Neuronal stem cell (in vitro differentiated cells): ENCODE measurements at regions not wholly inside any gene's neighbourhood (a gene's known extent, or its start where the extent isn't known, plus 50 kb on each side); places are given as distances from the start of the nearest gene placed in this dataset.

Experiments used
- DNase-seq: peaks from one replicate; pipeline ENCODE4 v3.0.0-alpha.2; 2013; ENCODE audit warnings: low spot score
- H2AFZ ChIP-seq: one replicate; pipeline ENCODE4 v1.6.1; 2013; ENCODE audit warnings: mild to moderate bottlenecking, low read length, inconsistent platforms
- H2AK5ac ChIP-seq: 2 replicates; pipeline ENCODE4 v1.6.1; 2013; ENCODE audit warnings: low read depth, mild to moderate bottlenecking, inconsistent platforms, low read length, moderate library complexity, mixed read lengths
- H2BK120ac ChIP-seq: 2 replicates; pipeline ENCODE4 v1.6.1; 2013; ENCODE audit warnings: low read depth, mild to moderate bottlenecking, inconsistent platforms, low read length, moderate library complexity, mixed read lengths
- H2BK12ac ChIP-seq: one replicate; pipeline ENCODE4 v1.6.1; 2013; ENCODE audit warnings: low read length, inconsistent platforms
- H2BK15ac ChIP-seq: 2 replicates; pipeline ENCODE4 v1.6.1; 2013; ENCODE audit warnings: mild to moderate bottlenecking, low read length, inconsistent platforms, mixed read lengths
- H2BK5ac ChIP-seq: one replicate; pipeline ENCODE4 v1.6.1; 2013; ENCODE audit warnings: inconsistent platforms, mild to moderate bottlenecking, low read length, moderate library complexity
- H3K14ac ChIP-seq: one replicate; pipeline ENCODE4 v1.6.1; 2013; ENCODE audit warnings: low read length, inconsistent platforms
- H3K18ac ChIP-seq: 2 replicates; pipeline ENCODE4 v1.6.1; 2013; ENCODE audit warnings: low read length, inconsistent platforms
- H3K23ac ChIP-seq: 2 replicates; pipeline ENCODE4 v1.6.1; 2013; ENCODE audit warnings: low read depth, mild to moderate bottlenecking, mixed read lengths, low read length, inconsistent platforms; ENCODE audit not compliant: poor library complexity
- H3K27ac ChIP-seq: replicated peaks from 3 replicates; pipeline ENCODE4 v1.5.1; 2013; ENCODE audit warnings: low read length, inconsistent platforms
- H3K27me3 ChIP-seq, 3 experiments: 2 replicates each; pipeline ENCODE4 v1.6.1; 2013; ENCODE audit warnings: low read length in 3 of 3, mild to moderate bottlenecking in 2 of 3, inconsistent platforms in 1 of 3, low read depth in 1 of 3, mixed read lengths in 1 of 3, moderate library complexity in 1 of 3; ENCODE audit not compliant: control insufficient read depth in 3 of 3, insufficient read depth in 3 of 3
- H3K36me3 ChIP-seq, 2 donors: replicated peaks in 1 of 2; 2 replicates each; pipeline ENCODE4 v1.6.1; 2013; ENCODE audit warnings: low read length in 2 of 2; ENCODE audit not compliant: control insufficient read depth in 2 of 2, insufficient read depth in 2 of 2
- H3K4ac ChIP-seq: 2 replicates; pipeline ENCODE4 v1.6.1; 2013; ENCODE audit warnings: inconsistent platforms, mild to moderate bottlenecking, low read length, moderate library complexity
- H3K4me1 ChIP-seq, 2 donors: 1 replicate in 1 of 2; 2 replicates in 1 of 2; pipeline ENCODE4 v1.6.1; 2013; ENCODE audit warnings: low read length in 2 of 2, low read depth in 1 of 2; ENCODE audit not compliant: control insufficient read depth in 2 of 2, insufficient read depth in 1 of 2
- H3K4me2 ChIP-seq: one replicate; pipeline ENCODE4 v1.6.1; 2013; ENCODE audit warnings: mild to moderate bottlenecking, low read length, inconsistent platforms; ENCODE audit not compliant: insufficient read depth, poor library complexity, severe bottlenecking
- H3K4me3 ChIP-seq, 2 donors: 2 replicates each; pipeline ENCODE4 v1.5.1; 2013; ENCODE audit warnings: low read length in 2 of 2, mild to moderate bottlenecking in 2 of 2, inconsistent platforms in 1 of 2, moderate library complexity in 1 of 2
- H3K79me1 ChIP-seq: one replicate; pipeline ENCODE4 v1.6.1; 2013; ENCODE audit warnings: low read depth, mild to moderate bottlenecking, inconsistent platforms, low read length, moderate library complexity
- H3K9ac ChIP-seq: one replicate; pipeline ENCODE4 v1.6.1; 2013; ENCODE audit warnings: mild to moderate bottlenecking, low read depth, low read length, inconsistent platforms; ENCODE audit not compliant: poor library complexity
- H3K9me3 ChIP-seq, 2 donors: replicated peaks in 1 of 2; 2 replicates each; pipeline versions ENCODE3 to v1.6.1; 2013; ENCODE audit warnings: low read length in 2 of 2, mild to moderate bottlenecking in 2 of 2, inconsistent platforms in 1 of 2, low read depth in 1 of 2, mixed read lengths in 1 of 2, moderate library complexity in 1 of 2; ENCODE audit not compliant: control insufficient read depth in 2 of 2, insufficient read depth in 1 of 2
- H4K8ac ChIP-seq: one replicate; pipeline ENCODE4 v1.6.1; 2013; ENCODE audit warnings: low read depth, mild to moderate bottlenecking, inconsistent platforms, low read length, moderate library complexity
- H4K91ac ChIP-seq: one replicate; pipeline ENCODE4 v1.6.1; 2013; ENCODE audit warnings: low read length, low read depth, mild to moderate bottlenecking, inconsistent platforms; ENCODE audit not compliant: poor library complexity
- WGBS, 2 donors: extraction: QIAGEN DNeasy Blood & Tissue Kit; methylation state at CpG; one replicate each; pipeline ENCODE4 v1.1.7; 2013; ENCODE audit warnings: missing lambda C conversion rate in 2 of 2, mixed read lengths in 1 of 2; ENCODE audit not compliant: insufficient read length in 2 of 2, insufficient replicate concordance in 1 of 2; ENCODE audit errors: extremely low coverage in 2 of 2; 5-methylcytosine and 5-hydroxymethylcytosine counted together

DNA sequence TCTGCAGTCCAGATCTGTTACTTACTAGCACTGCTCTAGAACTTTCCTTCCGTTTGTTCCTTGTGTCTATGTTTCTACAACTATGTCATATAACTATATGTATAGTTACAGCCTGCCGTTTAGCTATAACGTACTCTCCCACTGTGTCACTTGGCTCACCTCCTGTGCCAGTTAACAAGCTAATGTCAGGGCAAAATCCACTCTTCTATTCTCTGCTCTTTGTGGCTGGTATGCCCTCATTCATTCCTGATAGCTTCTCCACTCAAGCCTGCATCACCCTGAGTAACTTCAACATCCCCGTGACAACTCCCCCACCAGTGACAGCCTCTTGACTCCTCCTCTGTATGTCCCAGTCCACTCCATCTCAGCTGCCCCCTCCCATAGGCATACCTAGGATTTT lies 229.2 kb downstream of the TJP1 start:
- Histone ChIP-seq H2BK5ac (no peak overlapping the region), H2BK12ac (no peak overlapping the region), H2BK120ac (no peak overlapping the region), H3K4me1 (peaks cover 0 to 9% of the 10 kb centered on the region in 2 donors), H4K91ac (no peak overlapping the region), H3K4ac (no peak overlapping the region), H3K9me3 (no peaks in the 10 kb centered on the region), H3K23ac (no peak overlapping the region), H3K4me3 (no peak overlapping the region), H3K14ac (no peak overlapping the region), H3K18ac (no peak overlapping the region), H3K27me3 (peaks cover 0 to 1% (median 0%) of the 10 kb centered on the region in 3 experiments), H3K27ac (no peak overlapping the region), H4K8ac (no peak overlapping the region), H3K79me1 (no peaks in the 10 kb centered on the region), H3K9ac (no peak overlapping the region), H3K4me2 (no peak overlapping the region), H3K36me3 (no peaks in the 10 kb centered on the region), H2AK5ac (no peak overlapping the region), H2AFZ (no peak overlapping the region), H2BK15ac (no peak overlapping the region)
- DNase-seq: no peak
- no CpG with 5 or more reads among the region's 4 CpGs for WGBS, 2 donors

- Histone ChIP-seq H3K4me1 (peaks cover 0 to 9% of the 10 kb centered on the region in 2 donors), H3K4ac (no peak overlapping the region), H3K36me3 (no peaks in the 10 kb centered on the region), H2BK120ac (no peak overlapping the region), H2BK5ac (no peak overlapping the region), H3K9ac (no peak overlapping the region), H3K79me1 (no peaks in the 10 kb centered on the region), H4K91ac (no peak overlapping the region), H2AFZ (no peak overlapping the region), H2BK15ac (no peak overlapping the region), H3K4me3 (no peak overlapping the region), H2AK5ac (no peak overlapping the region), H2BK12ac (no peak overlapping the region), H3K18ac (no peak overlapping the region), H3K27ac (no peak overlapping the region), H3K27me3 (peaks cover 0 to 1% (median 0%) of the 10 kb centered on the region in 3 experiments), H3K23ac (no peak overlapping the region), H3K14ac (no peak overlapping the region), H4K8ac (no peak overlapping the region), H3K9me3 (no peaks in the 10 kb centered on the region), H3K4me2 (no peak overlapping the region)
- DNase-seq: no peak
Observed at GRCh38 chr15:29590701-29591100, 231.6 kb downstream of the TJP1 start.

GRCh38 chr15:29589975-29590374 lies 232.3 kb downstream of the TJP1 start:
- H3K23ac ChIP-seq: no peak overlapping the region
- no peak overlapping the region for H3K18ac ChIP-seq
- H2BK120ac ChIP-seq: no peak overlapping the region
- H3K9ac ChIP-seq: no peak overlapping the region
- no peak overlapping the region for H3K4ac ChIP-seq
- no peak overlapping the region for H2AK5ac ChIP-seq
- H3K79me1 ChIP-seq: no peaks in the 10 kb centered on the region
- no peak overlapping the region for H4K91ac ChIP-seq
- H3K14ac ChIP-seq: no peak overlapping the region
- DNase-seq: no peak
- H2BK15ac ChIP-seq: no peak overlapping the region
- H3K4me1 ChIP-seq: peaks cover 0 to 9% of the 10 kb centered on the region in 2 donors
- no peak overlapping the region for H2AFZ ChIP-seq
- H2BK5ac ChIP-seq: no peak overlapping the region
- H2BK12ac ChIP-seq: no peak overlapping the region
- no peaks in the 10 kb centered on the region for H3K9me3 ChIP-seq
- no peak overlapping the region for H3K4me3 ChIP-seq
- H3K4me2 ChIP-seq: no peak overlapping the region
- no peaks in the 10 kb centered on the region for H3K36me3 ChIP-seq
- H3K27ac ChIP-seq: no peak overlapping the region
- no CpG with 5 or more reads among the region's 4 CpGs for WGBS, 2 donors
- H4K8ac ChIP-seq: no peak overlapping the region
- H3K27me3 ChIP-seq: peaks cover 0 to 1% (median 0%) of the 10 kb centered on the region in 3 experiments

- H2AK5ac ChIP-seq: no peak overlapping the region
- no peak overlapping the region for H3K9ac ChIP-seq
- no peaks in the 10 kb centered on the region for H3K79me1 ChIP-seq
- H3K23ac ChIP-seq: no peak overlapping the region
- H4K91ac ChIP-seq: no peak overlapping the region
- no peak overlapping the region for H2BK15ac ChIP-seq
- H3K18ac ChIP-seq: no peak overlapping the region
- no peak for DNase-seq
- H2AFZ ChIP-seq: peak overlapping the region; percentile 4
- WGBS, 2 donors: no CpG with 5 or more reads among the region's 9 CpGs
- peaks cover 0 to 9% of the 10 kb centered on the region in 2 donors for H3K4me1 ChIP-seq
- no peak overlapping the region for H2BK12ac ChIP-seq
- no peak overlapping the region for H3K4me2 ChIP-seq
- no peak overlapping the region for H3K4me3 ChIP-seq
- H3K36me3 ChIP-seq: no peaks in the 10 kb centered on the region
- no peak overlapping the region for H2BK120ac ChIP-seq
- H3K4ac ChIP-seq: no peak overlapping the region
- H2BK5ac ChIP-seq: no peak overlapping the region
- H4K8ac ChIP-seq: no peak overlapping the region
- H3K9me3 ChIP-seq: no peaks in the 10 kb centered on the region
- H3K14ac ChIP-seq: no peak overlapping the region
- peaks cover 0 to 1% (median 0%) of the 10 kb centered on the region in 3 experiments for H3K27me3 ChIP-seq
- H3K27ac ChIP-seq: no peak overlapping the region
Observed at GRCh38 chr15:29589416-29589815, 232.9 kb downstream of the TJP1 start.
